Liver (tissue), 8 donors: ENCODE measurements at regions not wholly inside any gene's neighbourhood (a gene's known extent, or its start where the extent isn't known, plus 50 kb on each side); places are given as distances from the start of the nearest gene placed in this dataset.

Experiments used
- DNase-seq: peaks from one replicate; pipeline ENCODE4 v3.0.0-alpha.2; 2017; ENCODE audit warnings: low spot score
- H3K27ac ChIP-seq, 2 donors: one replicate each; pipeline ENCODE4 v1.7.0; 2013; ENCODE audit warnings: inconsistent platforms in 2 of 2, low read length in 2 of 2, control low read depth in 1 of 2, low read depth in 1 of 2, mild to moderate bottlenecking in 1 of 2
- H3K27me3 ChIP-seq, 4 donors: one replicate each; pipeline versions ENCODE4 v1.6.1 to v1.7.0; 2013; ENCODE audit warnings: low read length in 3 of 4, inconsistent platforms in 1 of 4, mild to moderate bottlenecking in 1 of 4, moderate library complexity in 1 of 4; ENCODE audit not compliant: control insufficient read depth in 4 of 4, insufficient read depth in 4 of 4
- H3K36me3 ChIP-seq, 4 donors: one replicate each; pipeline versions ENCODE4 v1.6.1 to v1.7.0; 2013; ENCODE audit warnings: low read length in 3 of 4, mild to moderate bottlenecking in 3 of 4, low read depth in 1 of 4, moderate library complexity in 1 of 4; ENCODE audit not compliant: control insufficient read depth in 4 of 4, insufficient read depth in 3 of 4
- H3K4me1 ChIP-seq, 4 donors: one replicate each; pipeline versions ENCODE4 v1.6.1 to v1.7.0; 2013; ENCODE audit warnings: low read length in 3 of 4, mild to moderate bottlenecking in 3 of 4, moderate library complexity in 1 of 4; ENCODE audit not compliant: control insufficient read depth in 4 of 4, insufficient read depth in 4 of 4
- H3K4me3 ChIP-seq, 3 donors: one replicate each; pipeline versions ENCODE4 v1.6.1 to v1.7.0; 2013; ENCODE audit warnings: low read length in 3 of 3, control low read depth in 1 of 3, low read depth in 1 of 3, mild to moderate bottlenecking in 1 of 3
- H3K9ac ChIP-seq, 2 donors: one replicate each; pipeline ENCODE4 v1.7.0; 2013; ENCODE audit warnings: low read length in 2 of 2, mild to moderate bottlenecking in 2 of 2, moderate library complexity in 2 of 2, control low read depth in 1 of 2, low read depth in 1 of 2
- H3K9me3 ChIP-seq, 4 donors: one replicate each; pipeline versions ENCODE4 v1.6.1 to v1.7.0; 2013; ENCODE audit warnings: low read length in 3 of 4; ENCODE audit not compliant: control insufficient read depth in 4 of 4
- EGR1 ChIP-seq, 2 donors: IDR thresholded peaks; 2 replicates each; pipeline ENCODE4 v1.6.1; 2016 to 2018; ENCODE audit warnings: antibody characterized with exemption in 2 of 2, low read depth in 2 of 2
- FOXA1 ChIP-seq: IDR thresholded peaks from 2 replicates; pipeline ENCODE4 v1.6.1; 2016; ENCODE audit warnings: antibody characterized with exemption
- FOXA2 ChIP-seq: IDR thresholded peaks from 2 replicates; pipeline ENCODE4 v1.6.1; 2016; ENCODE audit warnings: antibody characterized with exemption
- GABPA ChIP-seq, 2 donors: IDR thresholded peaks in 1 of 2; conservative IDR thresholded peaks in 1 of 2; 2 replicates each; pipeline ENCODE4 v1.6.1; 2016; ENCODE audit warnings: antibody characterized with exemption in 2 of 2, mild to moderate bottlenecking in 1 of 2, moderate library complexity in 1 of 2
- HNF4A ChIP-seq, 2 donors: conservative IDR thresholded peaks; 2 replicates each; pipeline ENCODE4 v1.6.1; 2016; ENCODE audit warnings: antibody characterized with exemption in 2 of 2, mild to moderate bottlenecking in 2 of 2
- JUND ChIP-seq, 2 donors: IDR thresholded peaks; 2 replicates each; pipeline ENCODE4 v1.6.1; 2016; ENCODE audit warnings: antibody characterized with exemption in 2 of 2
- NR2F2 ChIP-seq: IDR thresholded peaks from 2 replicates; pipeline ENCODE4 v1.6.1; 2016; ENCODE audit warnings: antibody characterized with exemption
- RAD21 ChIP-seq, 2 donors: IDR thresholded peaks; 2 replicates each; pipeline ENCODE4 v1.6.1; 2016; ENCODE audit warnings: antibody characterized with exemption in 2 of 2, mild to moderate bottlenecking in 2 of 2
- RXRA ChIP-seq, 2 donors: IDR thresholded peaks; 2 replicates each; pipeline ENCODE4 v1.6.1; 2017 to 2018; ENCODE audit warnings: antibody characterized with exemption in 2 of 2, mild to moderate bottlenecking in 1 of 2
- SP1 ChIP-seq: IDR thresholded peaks from 2 replicates; pipeline ENCODE4 v1.6.1; 2018; ENCODE audit warnings: antibody characterized with exemption, mild to moderate bottlenecking
- TAF1 ChIP-seq: conservative IDR thresholded peaks from 2 replicates; pipeline ENCODE4 v1.6.1; 2016; ENCODE audit warnings: antibody characterized with exemption, mild to moderate bottlenecking
- WGBS: extraction: QIAGEN DNeasy Blood & Tissue Kit; methylation state at CpG from one replicate; pipeline ENCODE4 v1.1.7; 2013; 5-methylcytosine and 5-hydroxymethylcytosine counted together
- TF ChIP-seq, protein P1 (sequence below): fragments of 150-350 bp; IDR thresholded peaks from 2 replicates; pipeline ENCODE4 v1.5.1; 2017; ENCODE audit warnings: improper control_type of control experiment, low read depth, low read length; ENCODE audit not compliant: missing input control
- TF ChIP-seq, protein P2 (sequence below): IDR thresholded peaks from 2 replicates; pipeline ENCODE4 v1.6.1; 2016; ENCODE audit warnings: antibody characterized with exemption
- TF ChIP-seq, protein P3 (sequence below): IDR thresholded peaks from 2 replicates; pipeline ENCODE4 v1.6.1; 2016; ENCODE audit warnings: antibody characterized with exemption
- TF ChIP-seq, protein P4 (sequence below): IDR thresholded peaks from 2 replicates; pipeline ENCODE4 v1.6.1; 2016; ENCODE audit warnings: antibody characterized with exemption, mild to moderate bottlenecking
- donor health status: healthy.
- donor health status: healthy.
- donor health status: healthy.
- donor health status: healthy.
- donor health status: healthy.

DNA sequence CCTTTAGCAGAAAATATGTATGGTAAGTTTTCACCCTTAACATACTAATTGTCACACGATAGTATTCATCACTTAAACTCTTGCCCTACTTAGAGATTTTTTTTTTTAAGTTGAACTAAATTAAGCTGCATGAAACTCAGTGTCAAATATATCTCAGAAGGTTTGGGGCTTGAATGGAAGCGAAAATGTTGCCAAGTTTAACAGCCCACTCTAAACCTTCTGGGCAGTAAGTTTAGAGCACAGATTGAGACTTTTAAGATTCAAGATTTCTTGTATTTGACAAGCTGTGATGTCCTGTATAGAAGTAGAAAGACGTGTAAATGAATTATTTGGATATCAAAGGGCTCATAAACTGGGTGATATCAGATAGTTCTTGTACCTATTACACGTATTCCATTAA lies 287.3 kb upstream of the FLRT2 start:
- no peak for DNase-seq
- TF ChIP-seq NR2F2 (no peak), JUND (IDR thresholded peaks at IDR 0.05) (no peak), EGR1 (IDR thresholded peaks at IDR 0.05; ENCODE audit: low read depth in 2 of 2) (no peak), HNF4A (conservative IDR thresholded peaks at IDR 0.05) (no peak), RAD21 (IDR thresholded peaks at IDR 0.05) (no peak), FOXA2 (no peak), SP1 (no peak)
- TF ChIP-seq, protein P1, sequence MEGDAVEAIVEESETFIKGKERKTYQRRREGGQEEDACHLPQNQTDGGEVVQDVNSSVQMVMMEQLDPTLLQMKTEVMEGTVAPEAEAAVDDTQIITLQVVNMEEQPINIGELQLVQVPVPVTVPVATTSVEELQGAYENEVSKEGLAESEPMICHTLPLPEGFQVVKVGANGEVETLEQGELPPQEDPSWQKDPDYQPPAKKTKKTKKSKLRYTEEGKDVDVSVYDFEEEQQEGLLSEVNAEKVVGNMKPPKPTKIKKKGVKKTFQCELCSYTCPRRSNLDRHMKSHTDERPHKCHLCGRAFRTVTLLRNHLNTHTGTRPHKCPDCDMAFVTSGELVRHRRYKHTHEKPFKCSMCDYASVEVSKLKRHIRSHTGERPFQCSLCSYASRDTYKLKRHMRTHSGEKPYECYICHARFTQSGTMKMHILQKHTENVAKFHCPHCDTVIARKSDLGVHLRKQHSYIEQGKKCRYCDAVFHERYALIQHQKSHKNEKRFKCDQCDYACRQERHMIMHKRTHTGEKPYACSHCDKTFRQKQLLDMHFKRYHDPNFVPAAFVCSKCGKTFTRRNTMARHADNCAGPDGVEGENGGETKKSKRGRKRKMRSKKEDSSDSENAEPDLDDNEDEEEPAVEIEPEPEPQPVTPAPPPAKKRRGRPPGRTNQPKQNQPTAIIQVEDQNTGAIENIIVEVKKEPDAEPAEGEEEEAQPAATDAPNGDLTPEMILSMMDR = no peak
- TF ChIP-seq, protein P2, sequence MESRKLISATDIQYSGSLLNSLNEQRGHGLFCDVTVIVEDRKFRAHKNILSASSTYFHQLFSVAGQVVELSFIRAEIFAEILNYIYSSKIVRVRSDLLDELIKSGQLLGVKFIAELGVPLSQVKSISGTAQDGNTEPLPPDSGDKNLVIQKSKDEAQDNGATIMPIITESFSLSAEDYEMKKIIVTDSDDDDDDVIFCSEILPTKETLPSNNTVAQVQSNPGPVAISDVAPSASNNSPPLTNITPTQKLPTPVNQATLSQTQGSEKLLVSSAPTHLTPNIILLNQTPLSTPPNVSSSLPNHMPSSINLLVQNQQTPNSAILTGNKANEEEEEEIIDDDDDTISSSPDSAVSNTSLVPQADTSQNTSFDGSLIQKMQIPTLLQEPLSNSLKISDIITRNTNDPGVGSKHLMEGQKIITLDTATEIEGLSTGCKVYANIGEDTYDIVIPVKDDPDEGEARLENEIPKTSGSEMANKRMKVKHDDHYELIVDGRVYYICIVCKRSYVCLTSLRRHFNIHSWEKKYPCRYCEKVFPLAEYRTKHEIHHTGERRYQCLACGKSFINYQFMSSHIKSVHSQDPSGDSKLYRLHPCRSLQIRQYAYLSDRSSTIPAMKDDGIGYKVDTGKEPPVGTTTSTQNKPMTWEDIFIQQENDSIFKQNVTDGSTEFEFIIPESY = no peak
- Histone ChIP-seq H3K27ac (no peak overlapping the region), H3K27me3 (peaks cover 0 to 2% (median 0%) of the 10 kb centered on the region in 4 donors), H3K9me3 (no peaks in the 10 kb centered on the region), H3K9ac (no peak overlapping the region), H3K4me1 (no peaks in the 10 kb centered on the region), H3K36me3 (no peaks in the 10 kb centered on the region), H3K4me3 (no peak overlapping the region)
- WGBS = 72% methylated on average over 4 of the region's 4 CpGs

DNA sequence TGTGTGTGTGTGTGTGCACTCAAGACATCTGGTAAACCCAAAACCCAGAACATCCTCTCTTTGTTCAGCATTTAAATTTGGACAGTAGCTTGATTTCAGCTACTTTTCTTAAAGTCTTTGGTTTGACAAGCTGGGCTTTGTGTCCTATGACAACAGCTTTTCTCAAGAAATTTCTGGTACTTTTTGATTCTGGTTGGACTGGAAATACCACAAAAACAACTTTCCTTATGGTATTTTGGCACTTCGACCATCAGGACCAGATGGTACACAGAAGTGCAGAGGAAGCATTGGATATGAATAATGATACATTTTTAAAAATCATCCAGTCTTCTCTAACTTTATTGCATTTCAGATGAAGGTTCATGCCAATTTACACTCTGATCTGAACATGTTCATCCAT lies 286.6 kb upstream of the FLRT2 start:
- peaks cover 0 to 1% (median 0%) of the 10 kb centered on the region in 4 donors for H3K9me3 ChIP-seq
- 72% methylated on average over 1 of the region's 1 CpG for WGBS
- H3K36me3 ChIP-seq = no peaks in the 10 kb centered on the region
- DNase-seq = no peak
- TF ChIP-seq TAF1 (no peak), HNF4A (conservative IDR thresholded peaks at IDR 0.05) (no peak), FOXA1 (no peak), RXRA (IDR thresholded peaks at IDR 0.05) (no peak), GABPA (IDR thresholded peaks at IDR 0.05 in 1 of 2, conservative IDR thresholded peaks at IDR 0.05 in 1 of 2) (no peak)
- TF ChIP-seq, protein P1 = no peak
- TF ChIP-seq, protein P3, sequence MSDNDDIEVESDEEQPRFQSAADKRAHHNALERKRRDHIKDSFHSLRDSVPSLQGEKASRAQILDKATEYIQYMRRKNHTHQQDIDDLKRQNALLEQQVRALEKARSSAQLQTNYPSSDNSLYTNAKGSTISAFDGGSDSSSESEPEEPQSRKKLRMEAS = no peak
- TF ChIP-seq, protein P4, sequence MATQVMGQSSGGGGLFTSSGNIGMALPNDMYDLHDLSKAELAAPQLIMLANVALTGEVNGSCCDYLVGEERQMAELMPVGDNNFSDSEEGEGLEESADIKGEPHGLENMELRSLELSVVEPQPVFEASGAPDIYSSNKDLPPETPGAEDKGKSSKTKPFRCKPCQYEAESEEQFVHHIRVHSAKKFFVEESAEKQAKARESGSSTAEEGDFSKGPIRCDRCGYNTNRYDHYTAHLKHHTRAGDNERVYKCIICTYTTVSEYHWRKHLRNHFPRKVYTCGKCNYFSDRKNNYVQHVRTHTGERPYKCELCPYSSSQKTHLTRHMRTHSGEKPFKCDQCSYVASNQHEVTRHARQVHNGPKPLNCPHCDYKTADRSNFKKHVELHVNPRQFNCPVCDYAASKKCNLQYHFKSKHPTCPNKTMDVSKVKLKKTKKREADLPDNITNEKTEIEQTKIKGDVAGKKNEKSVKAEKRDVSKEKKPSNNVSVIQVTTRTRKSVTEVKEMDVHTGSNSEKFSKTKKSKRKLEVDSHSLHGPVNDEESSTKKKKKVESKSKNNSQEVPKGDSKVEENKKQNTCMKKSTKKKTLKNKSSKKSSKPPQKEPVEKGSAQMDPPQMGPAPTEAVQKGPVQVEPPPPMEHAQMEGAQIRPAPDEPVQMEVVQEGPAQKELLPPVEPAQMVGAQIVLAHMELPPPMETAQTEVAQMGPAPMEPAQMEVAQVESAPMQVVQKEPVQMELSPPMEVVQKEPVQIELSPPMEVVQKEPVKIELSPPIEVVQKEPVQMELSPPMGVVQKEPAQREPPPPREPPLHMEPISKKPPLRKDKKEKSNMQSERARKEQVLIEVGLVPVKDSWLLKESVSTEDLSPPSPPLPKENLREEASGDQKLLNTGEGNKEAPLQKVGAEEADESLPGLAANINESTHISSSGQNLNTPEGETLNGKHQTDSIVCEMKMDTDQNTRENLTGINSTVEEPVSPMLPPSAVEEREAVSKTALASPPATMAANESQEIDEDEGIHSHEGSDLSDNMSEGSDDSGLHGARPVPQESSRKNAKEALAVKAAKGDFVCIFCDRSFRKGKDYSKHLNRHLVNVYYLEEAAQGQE = no peak
- H3K27ac ChIP-seq = no peak overlapping the region
- peaks cover 0 to 2% (median 0%) of the 10 kb centered on the region in 4 donors for H3K27me3 ChIP-seq
- no peaks in the 10 kb centered on the region for H3K4me1 ChIP-seq
- H3K9ac ChIP-seq = no peak overlapping the region
- H3K4me3 ChIP-seq = no peak overlapping the region
